ENCODE measurements at regions not wholly inside any gene's neighbourhood (a gene's known extent, or its start where the extent isn't known, plus 50 kb on each side); places are given as distances from the start of the nearest gene placed in this dataset.

- no peak for DNase-seq (ENCODE audit: low read depth)
- in situ Hi-C loops (cut with HindIII; ENCODE audit: low pct_unique_long_range_greater_than_20kb, low sequenced_read_pairs): no loop called here
Observed at GRCh38 chr2:220509096-220509757, 881.8 kb downstream of the SLC4A3 start.

DNA sequence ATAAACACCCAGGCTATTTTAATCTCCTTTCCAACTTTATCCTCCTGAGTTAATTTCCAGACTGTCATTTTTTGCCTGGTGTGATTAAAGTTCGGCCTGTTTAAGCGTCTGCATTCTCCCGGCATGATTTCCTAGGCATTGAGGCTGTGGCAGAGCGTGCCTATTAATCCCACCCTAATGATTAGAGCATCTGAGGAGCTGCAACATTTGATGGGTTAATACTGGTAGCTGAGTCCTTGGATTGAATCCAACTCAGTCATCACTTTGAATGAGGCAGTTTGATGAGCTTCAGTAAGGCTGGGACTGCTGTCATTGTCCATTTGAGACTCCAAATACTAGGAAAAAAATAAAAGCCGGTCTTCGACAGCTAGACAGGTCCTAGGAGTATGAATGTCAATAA, 882.5 kb downstream of the SLC4A3 start:
- in situ Hi-C loops (cut with HindIII; ENCODE audit: low pct_unique_long_range_greater_than_20kb, low sequenced_read_pairs): no loop called here
- no peak for DNase-seq (ENCODE audit: low read depth)

DNA sequence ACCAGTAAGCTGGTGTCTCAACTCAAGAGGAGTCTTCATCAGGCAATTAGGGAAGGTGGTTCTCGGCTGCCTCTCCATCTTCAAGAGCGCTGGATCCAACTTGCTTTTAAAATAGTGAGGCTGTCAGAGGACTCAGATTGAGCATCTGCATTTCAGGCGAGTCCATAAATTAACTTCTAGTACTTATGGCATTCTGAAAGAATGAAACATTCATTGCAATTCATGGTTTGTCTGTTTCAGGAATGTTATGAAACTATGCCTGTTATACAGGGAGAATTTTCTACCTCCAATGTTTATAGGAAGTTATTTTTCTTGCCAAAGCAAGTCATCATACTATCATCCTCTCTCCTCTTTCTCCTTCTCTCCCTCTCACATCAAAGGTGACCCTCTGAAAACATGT, 883.2 kb downstream of the SLC4A3 start:
- DNase-seq (ENCODE audit: low read depth): no peak
- in situ Hi-C loops (cut with HindIII; ENCODE audit: low pct_unique_long_range_greater_than_20kb, low sequenced_read_pairs): no loop called here

GRCh38 chr2:220512419-220512818, 885.0 kb downstream of the SLC4A3 start:
- no peak for DNase-seq (ENCODE audit: low read depth)
- in situ Hi-C loops (cut with HindIII; ENCODE audit: low pct_unique_long_range_greater_than_20kb, low sequenced_read_pairs): no loop called here

GRCh38 chr2:220513573-220514288, 886.3 kb downstream of the SLC4A3 start:
- no peak for DNase-seq (ENCODE audit: low read depth)
- in situ Hi-C loops (cut with HindIII; ENCODE audit: low pct_unique_long_range_greater_than_20kb, low sequenced_read_pairs): no loop called here

DNA sequence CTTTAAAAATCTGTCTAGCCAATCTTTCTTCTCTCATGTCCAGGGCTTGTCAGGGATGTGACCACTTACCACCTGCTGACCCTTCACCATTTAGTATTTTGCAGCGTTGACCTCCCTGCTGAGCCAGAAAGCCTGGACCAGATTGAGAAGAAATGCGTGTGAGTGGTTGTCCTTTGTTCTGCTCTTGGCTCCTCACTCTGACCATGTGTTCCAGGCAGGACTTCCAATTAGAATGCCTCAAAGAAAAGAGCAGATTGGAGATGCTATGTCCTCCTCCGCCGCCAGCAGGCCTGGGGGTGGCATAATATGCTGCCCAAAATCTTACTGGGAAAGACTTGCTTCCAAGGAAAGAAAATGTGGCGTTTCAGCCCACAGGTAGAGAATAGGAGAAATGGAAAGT, 894.1 kb downstream of the SLC4A3 start:
- in situ Hi-C loops (cut with HindIII; ENCODE audit: low pct_unique_long_range_greater_than_20kb, low sequenced_read_pairs): no loop called here
- no peak for DNase-seq (ENCODE audit: low read depth)

DNA sequence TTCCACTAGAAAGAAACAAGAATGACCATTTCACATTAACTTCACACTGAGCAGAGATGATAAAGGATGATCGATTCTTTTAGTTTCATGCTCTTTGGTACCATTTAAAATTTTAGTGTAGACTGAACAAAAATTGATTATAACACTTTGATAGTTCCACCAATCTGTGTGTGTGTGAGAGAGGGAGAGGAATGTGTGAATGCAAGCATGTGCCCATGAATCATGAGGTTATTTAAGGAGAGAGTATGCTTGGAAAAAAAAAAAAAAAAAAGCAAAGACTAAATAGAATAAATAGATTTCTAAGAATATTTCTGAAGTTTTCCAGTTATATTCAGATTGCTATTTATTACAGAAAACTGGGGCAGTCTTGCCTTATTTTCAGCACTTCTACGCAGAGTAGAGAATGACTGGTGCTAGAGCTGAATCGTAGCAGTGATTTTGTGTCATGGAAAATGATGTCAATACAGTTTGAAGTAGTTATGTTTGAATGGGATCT, 900.8 kb downstream of the SLC4A3 start:
- in situ Hi-C loops (cut with HindIII; ENCODE audit: low pct_unique_long_range_greater_than_20kb, low sequenced_read_pairs): no loop called here
- peak; percentile 9 for DNase-seq (ENCODE audit: low read depth)

- DNase-seq (ENCODE audit: low read depth): no peak
- in situ Hi-C loops (cut with HindIII; ENCODE audit: low pct_unique_long_range_greater_than_20kb, low sequenced_read_pairs): no loop called here
Observed at GRCh38 chr2:220531216-220531615, 903.8 kb downstream of the SLC4A3 start.

- DNase-seq (ENCODE audit: low read depth): peak; percentile 73
- in situ Hi-C loops (cut with HindIII; ENCODE audit: low pct_unique_long_range_greater_than_20kb, low sequenced_read_pairs): no loop called here
Observed at GRCh38 chr2:220533485-220533884, 906.1 kb downstream of the SLC4A3 start.

GRCh38 chr2:220539481-220539880, 912.1 kb downstream of the SLC4A3 start:
- in situ Hi-C loops (cut with HindIII; ENCODE audit: low pct_unique_long_range_greater_than_20kb, low sequenced_read_pairs): no loop called here
- no peak for DNase-seq (ENCODE audit: low read depth)

GRCh38 chr2:220544049-220544448, 916.6 kb downstream of the SLC4A3 start:
- DNase-seq (ENCODE audit: low read depth): no peak
- in situ Hi-C loops (cut with HindIII; ENCODE audit: low pct_unique_long_range_greater_than_20kb, low sequenced_read_pairs): no loop called here

DNA sequence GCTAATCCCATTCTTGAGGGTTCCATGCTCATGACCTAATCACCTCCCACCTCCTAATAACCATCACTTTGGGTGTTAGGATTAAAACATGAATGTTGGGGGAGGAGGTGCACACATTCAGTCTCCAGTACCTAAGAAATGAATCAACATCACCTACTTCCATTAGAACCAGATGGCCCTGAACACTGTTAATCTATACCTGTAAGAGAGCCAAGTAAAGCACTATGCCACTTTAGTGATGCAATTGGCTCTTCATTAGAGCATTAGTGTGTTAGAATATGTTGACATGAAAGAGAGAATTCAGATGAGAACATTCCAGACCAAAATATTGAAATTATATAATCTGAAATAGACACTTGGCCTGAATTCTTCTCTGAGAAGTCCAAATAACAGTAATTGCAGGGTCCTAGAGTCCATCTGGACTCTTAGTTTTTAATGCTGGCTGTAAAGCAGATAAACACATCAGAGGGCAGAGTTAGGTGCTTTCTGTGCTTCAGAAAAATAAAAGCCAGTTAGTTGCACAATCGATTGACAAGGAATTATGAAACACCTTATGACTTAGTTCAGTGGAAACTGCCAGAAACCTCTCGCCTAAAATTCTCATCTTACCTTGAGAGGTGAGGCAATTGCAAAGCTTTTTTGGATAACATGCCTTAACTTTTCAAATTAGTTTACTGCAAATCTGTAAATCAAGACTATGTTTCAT, 923.7 kb downstream of the SLC4A3 start:
- no peak for DNase-seq (ENCODE audit: low read depth)
- in situ Hi-C loops (cut with HindIII; ENCODE audit: low pct_unique_long_range_greater_than_20kb, low sequenced_read_pairs): no loop called here

- no peak for DNase-seq (ENCODE audit: low read depth)
- in situ Hi-C loops (cut with HindIII; ENCODE audit: low pct_unique_long_range_greater_than_20kb, low sequenced_read_pairs): no loop called here
Observed at GRCh38 chr2:220552790-220553535, 925.5 kb downstream of the SLC4A3 start.

DNA sequence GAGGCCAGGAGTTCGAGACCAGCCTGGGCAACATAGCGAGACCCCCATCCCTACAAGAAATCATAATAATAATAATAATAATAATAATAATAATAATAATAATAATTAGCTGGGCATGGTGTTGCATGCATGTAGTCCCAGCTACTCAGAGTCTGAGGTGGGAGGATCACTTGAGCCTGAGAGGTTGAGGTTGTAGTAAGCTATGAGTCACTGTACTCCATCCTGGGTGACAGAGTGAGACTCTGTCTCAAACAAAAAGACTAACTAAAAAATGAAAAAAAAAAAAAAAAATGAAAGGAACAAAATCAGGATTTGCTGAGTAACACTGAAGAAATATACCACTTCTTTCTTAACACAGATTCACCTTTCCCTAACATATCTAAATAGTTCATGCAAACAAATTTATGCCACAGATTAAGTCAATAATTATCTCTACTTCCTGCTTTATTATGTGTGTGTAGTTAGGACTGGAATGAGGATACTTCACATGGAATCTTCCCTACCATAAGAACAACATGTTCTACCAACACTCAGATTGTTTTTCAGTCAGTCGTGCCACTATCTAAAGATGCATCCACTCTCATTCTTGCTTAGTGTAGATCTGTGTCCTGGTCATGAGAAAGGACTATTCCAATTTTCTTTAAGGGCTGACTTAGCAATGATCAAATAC, 928.7 kb downstream of the SLC4A3 start:
- DNase-seq (ENCODE audit: low read depth): peak; percentile 11
- in situ Hi-C loops (cut with HindIII; ENCODE audit: low pct_unique_long_range_greater_than_20kb, low sequenced_read_pairs): no loop called here

DNA sequence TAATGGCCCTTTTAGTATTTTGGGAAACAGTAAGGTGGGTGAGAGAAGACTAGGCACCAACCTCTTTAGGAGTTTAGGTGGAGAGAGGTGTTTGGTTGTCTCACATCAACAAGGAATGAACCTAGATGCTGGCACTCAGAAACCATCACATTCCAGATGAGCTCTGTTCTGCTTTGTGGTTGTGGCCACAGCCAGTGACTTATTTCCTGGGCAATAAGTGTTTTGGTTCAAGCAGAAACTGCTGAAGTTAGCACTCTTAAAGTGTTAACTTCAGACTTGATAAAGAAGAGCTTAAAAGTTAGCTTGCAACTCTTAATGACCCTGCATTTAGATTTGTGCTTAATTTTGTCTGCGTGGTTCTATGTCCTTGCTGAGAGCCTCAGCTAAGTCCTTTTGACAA, 929.2 kb downstream of the SLC4A3 start:
- DNase-seq (ENCODE audit: low read depth): no peak
- in situ Hi-C loops (cut with HindIII; ENCODE audit: low pct_unique_long_range_greater_than_20kb, low sequenced_read_pairs): no loop called here

DNA sequence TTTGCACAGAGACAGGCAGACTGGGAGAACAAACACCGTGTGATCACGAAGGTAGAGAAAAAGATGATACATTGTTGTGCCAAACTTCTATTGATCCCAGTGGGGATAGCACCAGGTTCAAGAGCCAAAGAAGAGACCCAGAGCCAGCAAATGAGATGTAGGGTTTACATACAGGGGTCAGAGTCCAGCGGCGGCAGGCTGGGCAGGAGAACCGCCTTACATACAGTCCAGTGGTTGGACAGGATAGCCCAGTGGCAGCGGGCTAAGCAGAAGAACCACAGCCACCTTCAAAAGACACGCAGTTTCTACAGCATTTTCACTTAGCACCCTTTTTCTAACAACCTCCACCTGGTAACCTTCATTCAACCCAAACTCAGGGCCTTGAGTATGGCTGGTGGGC, 932.8 kb downstream of the SLC4A3 start:
- DNase-seq (ENCODE audit: low read depth): no peak
- in situ Hi-C loops (cut with HindIII; ENCODE audit: low pct_unique_long_range_greater_than_20kb, low sequenced_read_pairs): no loop called here

- in situ Hi-C loops (cut with HindIII; ENCODE audit: low pct_unique_long_range_greater_than_20kb, low sequenced_read_pairs): no loop called here
- DNase-seq (ENCODE audit: low read depth): no peak
Observed at GRCh38 chr2:220562375-220563140, 935.1 kb downstream of the SLC4A3 start.

DNA sequence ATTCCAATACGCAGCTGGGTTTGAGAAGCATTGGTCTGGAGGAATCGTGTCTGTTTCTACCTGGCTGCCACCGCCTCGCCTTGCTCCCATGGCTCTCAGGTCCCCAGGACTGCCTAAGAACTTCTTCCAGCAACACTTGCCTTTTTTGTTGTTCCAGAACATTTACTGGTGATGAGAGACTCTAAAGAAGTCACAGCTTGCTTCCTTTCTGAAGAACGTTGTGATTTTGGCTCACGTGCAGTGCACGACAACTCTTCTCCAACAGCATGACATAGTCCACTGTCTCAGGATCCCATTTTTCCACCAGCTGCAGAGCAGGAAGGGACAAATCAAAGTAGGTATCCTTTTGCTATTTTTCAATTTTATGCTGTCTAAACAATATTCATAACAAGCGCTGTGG, 940.9 kb downstream of the SLC4A3 start:
- in situ Hi-C loops (cut with HindIII; ENCODE audit: low pct_unique_long_range_greater_than_20kb, low sequenced_read_pairs): no loop called here
- DNase-seq (ENCODE audit: low read depth): no peak
